ENCODE measurements at regions not wholly inside any gene's neighbourhood (a gene's known extent, or its start where the extent isn't known, plus 50 kb on each side); places are given as distances from the start of the nearest gene placed in this dataset.

- Histone ChIP-seq H3K36me3 (no peaks in the 10 kb centered on the region), H3K4me1 (peaks cover 6% of the 10 kb centered on the region), H3K27ac (no peak overlapping the region), H3K27me3 (no peaks in the 10 kb centered on the region), H3K4me3 (no peak overlapping the region), H3K9me3 (peaks cover 3% of the 10 kb centered on the region)
- no peak for TF ChIP-seq POLR2A (IDR thresholded peaks at IDR 0.05)
- no peak for TF ChIP-seq POLR2AphosphoS5 (IDR thresholded peaks at IDR 0.05)
- no peak for TF ChIP-seq EP300 (IDR thresholded peaks at IDR 0.05)
- no peak for TF ChIP-seq CTCF (IDR thresholded peaks at IDR 0.05)
- no peak for DNase-seq (ENCODE audit: low spot score in 2 of 2)
- 80% methylated on average over 2 of the region's 2 CpGs for WGBS
These were observed 296.1 kb upstream of the LDB2 start for GRCh38 chr4:17194586-17194985.

- Histone ChIP-seq H3K27me3 (no peaks in the 10 kb centered on the region), H3K27ac (no peak overlapping the region), H3K4me1 (peaks cover 16% of the 10 kb centered on the region), H3K9me3 (no peaks in the 10 kb centered on the region), H3K4me3 (no peak overlapping the region), H3K36me3 (no peaks in the 10 kb centered on the region)
- 52% methylated on average over 3 of the region's 3 CpGs for WGBS
- no peak for DNase-seq (ENCODE audit: low spot score in 2 of 2)
- TF ChIP-seq POLR2A (IDR thresholded peaks at IDR 0.05) = no peak
- no peak for TF ChIP-seq EP300 (IDR thresholded peaks at IDR 0.05)
- no peak for TF ChIP-seq POLR2AphosphoS5 (IDR thresholded peaks at IDR 0.05)
These were observed 291.3 kb upstream of the LDB2 start for GRCh38 chr4:17189759-17190158.

- no peak for TF ChIP-seq CTCF (IDR thresholded peaks at IDR 0.05)
- DNase-seq (ENCODE audit: low spot score in 2 of 2) = no peak
- no peak overlapping the region for H3K27ac ChIP-seq
- no peak overlapping the region for H3K4me3 ChIP-seq
- 18% methylated on average over 4 of the region's 4 CpGs for WGBS
- H3K4me1 ChIP-seq = peaks cover 16% of the 10 kb centered on the region
- no peaks in the 10 kb centered on the region for H3K27me3 ChIP-seq
- H3K9me3 ChIP-seq = no peaks in the 10 kb centered on the region
- no peaks in the 10 kb centered on the region for H3K36me3 ChIP-seq
These were observed 290.9 kb upstream of the LDB2 start for GRCh38 chr4:17189401-17189720.

GRCh38 chr4:17188547-17189400 lies 290.3 kb upstream of the LDB2 start:
- WGBS = 77% methylated on average over 4 of the region's 4 CpGs
- Histone ChIP-seq H3K27ac (no peak overlapping the region), H3K9me3 (no peaks in the 10 kb centered on the region), H3K4me1 (peaks cover 16% of the 10 kb centered on the region), H3K36me3 (no peaks in the 10 kb centered on the region), H3K27me3 (no peaks in the 10 kb centered on the region), H3K4me3 (no peak overlapping the region)
- no peak for TF ChIP-seq POLR2AphosphoS5 (IDR thresholded peaks at IDR 0.05)
- TF ChIP-seq EP300 (IDR thresholded peaks at IDR 0.05) = no peak
- no peak for TF ChIP-seq POLR2A (IDR thresholded peaks at IDR 0.05)
- no peak for TF ChIP-seq CTCF (IDR thresholded peaks at IDR 0.05)
- no peak for DNase-seq (ENCODE audit: low spot score in 2 of 2)

- H3K36me3 ChIP-seq = no peaks in the 10 kb centered on the region
- no peaks in the 10 kb centered on the region for H3K9me3 ChIP-seq
- peaks cover 16% of the 10 kb centered on the region for H3K4me1 ChIP-seq
- H3K27me3 ChIP-seq = no peaks in the 10 kb centered on the region
- no peak overlapping the region for H3K27ac ChIP-seq
- TF ChIP-seq EP300 (IDR thresholded peaks at IDR 0.05) (no peak), CTCF (IDR thresholded peaks at IDR 0.05) (no peak), POLR2A (IDR thresholded peaks at IDR 0.05) (no peak), POLR2AphosphoS5 (IDR thresholded peaks at IDR 0.05) (no peak)
- no peak for DNase-seq (ENCODE audit: low spot score in 2 of 2)
- WGBS = 41% methylated on average over 3 of the region's 3 CpGs
- H3K4me3 ChIP-seq = no peak overlapping the region
These were observed 289.7 kb upstream of the LDB2 start for GRCh38 chr4:17188125-17188524.

- 63% methylated on average over 5 of the region's 5 CpGs for WGBS
- Histone ChIP-seq H3K27me3 (no peaks in the 10 kb centered on the region), H3K9me3 (no peaks in the 10 kb centered on the region), H3K4me3 (no peak overlapping the region), H3K36me3 (no peaks in the 10 kb centered on the region), H3K4me1 (peaks cover 13% of the 10 kb centered on the region), H3K27ac (no peak overlapping the region)
- DNase-seq (ENCODE audit: low spot score in 2 of 2) = no peak
- TF ChIP-seq POLR2AphosphoS5 (IDR thresholded peaks at IDR 0.05) (no peak), EP300 (IDR thresholded peaks at IDR 0.05) (no peak), POLR2A (IDR thresholded peaks at IDR 0.05) (no peak), CTCF (IDR thresholded peaks at IDR 0.05) (no peak)
These were observed 288.6 kb upstream of the LDB2 start for GRCh38 chr4:17187003-17187402.

Data from suprapubic skin (tissue), 4 donors.